HG03521 (cell line): ENCODE measurements at regions not wholly inside any gene's neighbourhood (a gene's known extent, or its start where the extent isn't known, plus 50 kb on each side); places are given as distances from the start of the nearest gene placed in this dataset.
"Not testable (repeated sequence)": the region's sequence is repeated elsewhere in the genome, so short reads cannot be mapped to it uniquely, and the experiment has no call there.

Source experiments
- ATAC-seq: cut with Tn5 transposase; IDR thresholded peaks from one replicate; pipeline ENCODE4 v1.9.1; 2021; ENCODE audit warnings: mild to moderate bottlenecking, moderate library complexity; ENCODE audit not compliant: unreplicated experiment

GRCh38 chr7:68977385-68978055 lies 620.8 kb upstream of the AUTS2 start:
- ATAC-seq = no peak

GRCh38 chr7:68978710-68979109 lies 619.6 kb upstream of the AUTS2 start:
- ATAC-seq = no peak

- no peak for ATAC-seq
Measured at GRCh38 chr7:68980011-68980410, 618.3 kb upstream of the AUTS2 start.

GRCh38 chr7:68980432-68980831 lies 617.8 kb upstream of the AUTS2 start:
- not testable (repeated sequence) for ATAC-seq

GRCh38 chr7:68984306-68984705 lies 614.0 kb upstream of the AUTS2 start:
- no peak for ATAC-seq

GRCh38 chr7:68994841-68995240 lies 603.4 kb upstream of the AUTS2 start:
- no peak for ATAC-seq

GRCh38 chr7:68998136-68998535 lies 600.1 kb upstream of the AUTS2 start:
- ATAC-seq = no peak

- ATAC-seq = no peak
Measured at GRCh38 chr7:69002416-69002815, 595.9 kb upstream of the AUTS2 start.

- no peak for ATAC-seq
Measured at GRCh38 chr7:69012149-69012548, 586.1 kb upstream of the AUTS2 start.

GRCh38 chr7:69017208-69017607 lies 581.1 kb upstream of the AUTS2 start:
- ATAC-seq = no peak

GRCh38 chr7:69018200-69018599 lies 580.1 kb upstream of the AUTS2 start:
- no peak for ATAC-seq

GRCh38 chr7:69019437-69019836 lies 578.8 kb upstream of the AUTS2 start:
- ATAC-seq = no peak

GRCh38 chr7:69020536-69020935 lies 577.7 kb upstream of the AUTS2 start:
- no peak for ATAC-seq

GRCh38 chr7:69025249-69025648 lies 573.0 kb upstream of the AUTS2 start:
- no peak for ATAC-seq

GRCh38 chr7:69032848-69033247 lies 565.4 kb upstream of the AUTS2 start:
- no peak for ATAC-seq

- ATAC-seq = no peak
Measured at GRCh38 chr7:69035826-69036225, 562.4 kb upstream of the AUTS2 start.

GRCh38 chr7:69036301-69036700 lies 562.0 kb upstream of the AUTS2 start:
- ATAC-seq = no peak

- ATAC-seq = no peak
Measured at GRCh38 chr7:69038915-69039314, 559.4 kb upstream of the AUTS2 start.

- ATAC-seq = no peak
Measured at GRCh38 chr7:69042138-69042537, 556.1 kb upstream of the AUTS2 start.

- ATAC-seq = no peak
Measured at GRCh38 chr7:69047151-69047754, 551.0 kb upstream of the AUTS2 start.

GRCh38 chr7:69049326-69049725 lies 548.9 kb upstream of the AUTS2 start:
- ATAC-seq = no peak

GRCh38 chr7:69052447-69052846 lies 545.8 kb upstream of the AUTS2 start:
- ATAC-seq = no peak

GRCh38 chr7:69060516-69060915 lies 537.8 kb upstream of the AUTS2 start:
- no peak for ATAC-seq
